Erythroblast (primary cell): ENCODE measurements at regions not wholly inside any gene's neighbourhood (a gene's known extent, or its start where the extent isn't known, plus 50 kb on each side); places are given as distances from the start of the nearest gene placed in this dataset.

Experiments
- GATA1 ChIP-seq: IDR thresholded peaks from 2 replicates; pipeline ENCODE4 v1.6.1; 2011; ENCODE audit warnings: low read depth, mild to moderate bottlenecking, control low read depth, low read length, moderate library complexity
- POLR2A ChIP-seq: IDR thresholded peaks from 2 replicates; pipeline ENCODE4 v1.6.1; 2011; ENCODE audit warnings: mild to moderate bottlenecking, low read length

DNA sequence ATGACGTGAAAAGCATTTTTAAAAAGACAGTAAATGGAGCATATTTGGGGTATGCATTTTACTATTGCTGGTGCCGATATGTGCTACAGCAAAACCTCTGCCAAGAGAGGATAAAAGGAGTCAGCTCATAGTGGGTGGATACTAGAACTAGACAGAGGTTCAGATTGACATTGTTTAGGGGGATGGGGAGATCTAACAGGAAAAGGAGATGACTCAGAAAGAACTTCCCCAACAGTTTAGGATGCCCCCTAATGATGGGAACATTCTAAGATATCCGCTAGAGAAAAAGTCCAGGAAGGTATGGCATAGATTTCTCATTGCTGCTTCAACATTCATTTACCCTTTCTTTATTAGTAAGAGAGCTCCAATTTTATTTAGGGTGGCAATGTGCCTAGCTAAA is 110.5 kb upstream of the CLEC14A start:
- no peak for TF ChIP-seq POLR2A
- no peak for TF ChIP-seq GATA1
